Spleen (tissue), 11 donors: ENCODE measurements at regions not wholly inside any gene's neighbourhood (a gene's known extent, or its start where the extent isn't known, plus 50 kb on each side); places are given as distances from the start of the nearest gene placed in this dataset.

Source experiments
- DNase-seq: peaks from one replicate; pipeline ENCODE4 v3.0.0-alpha.2; 2020
- H3K27ac ChIP-seq, 8 donors: fragments of 200-600 bp; sonication (generic) in 7 of 8; 1 replicate in 4 of 8; 2 replicates in 4 of 8; pipeline versions ENCODE4 v1.5.0 to v1.8.0; 2016 to 2021; ENCODE audit warnings: inconsistent platforms in 4 of 8, mild to moderate bottlenecking in 4 of 8, moderate library complexity in 1 of 8
- H3K27me3 ChIP-seq, 7 donors: fragments of 200-600 bp; sonication (generic) in 6 of 7; replicated peaks in 1 of 7; 1 replicate in 4 of 7; 2 replicates in 3 of 7; pipeline versions ENCODE4 v1.5.0 to v1.8.0; 2016 to 2021; ENCODE audit warnings: inconsistent platforms in 3 of 7, mild to moderate bottlenecking in 1 of 7
- H3K36me3 ChIP-seq, 6 donors: fragments of 200-600 bp; sonication (generic) in 5 of 6; 1 replicate in 4 of 6; 2 replicates in 2 of 6; pipeline versions ENCODE4 v1.5.0 to v1.8.0; 2016 to 2021; ENCODE audit warnings: inconsistent platforms in 2 of 6
- H3K4me1 ChIP-seq, 6 donors: fragments of 200-600 bp; sonication (generic) in 5 of 6; 1 replicate in 3 of 6; 2 replicates in 3 of 6; pipeline versions ENCODE4 v1.5.0 to v1.8.0; 2016 to 2021; ENCODE audit warnings: inconsistent platforms in 3 of 6
- H3K4me3 ChIP-seq, 8 donors: fragments of 200-600 bp; sonication (generic) in 7 of 8; 1 replicate in 4 of 8; 2 replicates in 4 of 8; pipeline versions ENCODE4 v1.5.0 to v1.8.0; 2016 to 2021; ENCODE audit warnings: inconsistent platforms in 4 of 8, mild to moderate bottlenecking in 4 of 8, moderate library complexity in 2 of 8
- H3K9me3 ChIP-seq, 8 donors: fragments of 200-600 bp; sonication (generic) in 7 of 8; 1 replicate in 4 of 8; 2 replicates in 4 of 8; pipeline versions ENCODE4 v1.5.0 to v1.8.0; 2016 to 2021; ENCODE audit warnings: inconsistent platforms in 4 of 8
- CTCF ChIP-seq, 11 experiments: fragments of 200-600 bp in 7 of 11; fragments of 450-650 bp in 4 of 11; sonication (generic) in 4 of 11; IDR thresholded peaks in 8 of 11; conservative IDR thresholded peaks in 3 of 11; 1 replicate in 7 of 11; 2 replicates in 4 of 11; pipeline versions ENCODE4 v1.4.0 to v1.8.0; 2016 to 2021; ENCODE audit warnings: antibody characterized with exemption in 11 of 11, inconsistent platforms in 4 of 11, mild to moderate bottlenecking in 1 of 11
- POLR2A ChIP-seq, 3 donors: fragments of 450-650 bp; IDR thresholded peaks; one replicate each; pipeline ENCODE4 v1.5.1; 2017; ENCODE audit warnings: antibody characterized with exemption in 3 of 3, mild to moderate bottlenecking in 1 of 3
- POLR2AphosphoS5 ChIP-seq, 3 donors: sonication (generic); formaldehyde crosslinking; IDR thresholded peaks; one replicate each; pipeline ENCODE4 v1.5.1; 2017; ENCODE audit warnings: antibody characterized with exemption in 3 of 3
- WGBS, 5 donors: extraction: QIAGEN DNeasy Blood & Tissue Kit in 3 of 5; methylation state at CpG; one replicate each; pipeline versions ENCODE4 v1.1.5 to v1.1.7; 2013 to 2018; 5-methylcytosine and 5-hydroxymethylcytosine counted together
- intact Hi-C: fragments of 100-400 bp; cut with DNase I; formaldehyde crosslinking; loops from one replicate; pipeline ENCODE4 v1.15.0; 2023; ENCODE audit warnings: low total_unique reads
- donor health status: healthy with polysubstance abuse.
- donor health status: DM: no; HTN: no; CAD: no; lungs with moderate emphysema.
- donor health status: DM: no; HTN: no; CAD: no.
- donor health status: Bipolar disorder and iron deficiency.
- donor health status: healthy.
- donor health status: DM: no; HTN: no; CAD: no.
- donor health status: DM: yes; HTN: yes; CAD: no.

- intact Hi-C loops, result no loop called here
- TF ChIP-seq POLR2A (IDR thresholded peaks at IDR 0.05) (no peak), CTCF (IDR thresholded peaks at IDR 0.05 in 8 of 11, conservative IDR thresholded peaks at IDR 0.05 in 3 of 11) (no peak), POLR2AphosphoS5 (IDR thresholded peaks at IDR 0.05) (no peak)
- WGBS, 5 donors, result 71 to 89% (median 86%) methylated on average over 8 of the region's 8 CpGs
- H3K27me3 ChIP-seq, result no peaks in the 10 kb centered on the region
- no peak overlapping the region for H3K27ac ChIP-seq
- no peak overlapping the region for H3K4me3 ChIP-seq
- no peak for DNase-seq
- no peaks in the 10 kb centered on the region for H3K36me3 ChIP-seq
- no peaks in the 10 kb centered on the region for H3K4me1 ChIP-seq
- H3K9me3 ChIP-seq, result peaks cover 0 to 11% (median 7%) of the 10 kb centered on the region in 8 donors
Observed at GRCh38 chr12:107525063-107525718, 160.4 kb upstream of the PWP1 start.

- no peaks in the 10 kb centered on the region for H3K4me1 ChIP-seq
- H3K36me3 ChIP-seq, result no peaks in the 10 kb centered on the region
- 62 to 83% (median 77%) methylated on average over 8 of the region's 8 CpGs for WGBS, 5 donors
- no peak for DNase-seq
- H3K9me3 ChIP-seq, result peaks cover 0 to 11% (median 7%) of the 10 kb centered on the region in 8 donors
- no peak overlapping the region for H3K4me3 ChIP-seq
- H3K27me3 ChIP-seq, result no peaks in the 10 kb centered on the region
- intact Hi-C loops, result no loop called here
- no peak overlapping the region for H3K27ac ChIP-seq
- TF ChIP-seq POLR2AphosphoS5 (IDR thresholded peaks at IDR 0.05) (no peak), CTCF (IDR thresholded peaks at IDR 0.05 in 8 of 11, conservative IDR thresholded peaks at IDR 0.05 in 3 of 11) (no peak), POLR2A (IDR thresholded peaks at IDR 0.05) (no peak)
Observed at GRCh38 chr12:107525719-107526554, 159.7 kb upstream of the PWP1 start.

- no peak overlapping the region for H3K4me3 ChIP-seq
- no peak for DNase-seq
- H3K27ac ChIP-seq, result no peak overlapping the region
- intact Hi-C loops, result no loop called here
- TF ChIP-seq CTCF (IDR thresholded peaks at IDR 0.05 in 8 of 11, conservative IDR thresholded peaks at IDR 0.05 in 3 of 11) (no peak), POLR2A (IDR thresholded peaks at IDR 0.05) (no peak), POLR2AphosphoS5 (IDR thresholded peaks at IDR 0.05) (no peak)
- WGBS, 5 donors, result 72 to 90% (median 83%) methylated on average over 3 of the region's 3 CpGs
- no peaks in the 10 kb centered on the region for H3K4me1 ChIP-seq
- peaks cover 0 to 9% (median 5%) of the 10 kb centered on the region in 8 donors for H3K9me3 ChIP-seq
- no peaks in the 10 kb centered on the region for H3K36me3 ChIP-seq
- no peaks in the 10 kb centered on the region for H3K27me3 ChIP-seq
Observed at GRCh38 chr12:107526555-107527180, 158.9 kb upstream of the PWP1 start.
